OCI-LY7 (cell line): ENCODE measurements at regions not wholly inside any gene's neighbourhood (a gene's known extent, or its start where the extent isn't known, plus 50 kb on each side); places are given as distances from the start of the nearest gene placed in this dataset.
"Not testable (repeated sequence)": the region's sequence is repeated elsewhere in the genome, so short reads cannot be mapped to it uniquely, and the experiment has no call there.

Experiments
- BruUV-seq: library from RNA; stranded (reverse); fragments of 400-500 nt; replicated peaks from 2 replicates; lab custom pipeline; 2021; lab: Mats Ljungman, UMichigan
- CTCF ChIA-PET: fragments of 300-600 bp; sonication (Branson Sonifier 250); formaldehyde crosslinking; loops from one replicate; lab custom pipeline; 2022; ENCODE audit warnings: antibody characterized with exemption; ENCODE audit not compliant: unreplicated experiment; lab: Charles Lee
- POLR2A ChIA-PET: fragments of 300-600 bp; sonication (Branson Sonifier 250); formaldehyde crosslinking; loops from one replicate; lab custom pipeline; 2022; ENCODE audit warnings: antibody characterized with exemption; lab: Charles Lee
- DNase-seq: peaks from one replicate; pipeline ENCODE4 v3.0.0-alpha.2; 2015; ENCODE audit warnings: low spot score
- H2AFZ ChIP-seq: fragments of 200-600 bp; sonication (generic), shearing (Covaris generic); 2 replicates; pipeline ENCODE4 v1.6.1; 2014; ENCODE audit warnings: mild to moderate bottlenecking, antibody characterized with exemption, low read length, moderate library complexity
- H3K27ac ChIP-seq: fragments of 200-600 bp; sonication (generic); 2 replicates; pipeline ENCODE4 v1.5.1; 2014; ENCODE audit warnings: mixed run types, low read depth, mild to moderate bottlenecking, moderate library complexity, low read length, inconsistent platforms; ENCODE audit not compliant: poor library complexity, severe bottlenecking
- H3K36me3 ChIP-seq: fragments of 200-600 bp; sonication (generic); 2 replicates; pipeline ENCODE4 v1.6.1; 2014; ENCODE audit warnings: mild to moderate bottlenecking, antibody characterized with exemption, low read length, moderate library complexity, mixed read lengths; ENCODE audit not compliant: insufficient read depth
- H3K4me1 ChIP-seq: fragments of 200-600 bp; sonication (generic); 2 replicates; pipeline ENCODE4 v1.5.1; 2014; ENCODE audit warnings: mild to moderate bottlenecking, low read length; ENCODE audit not compliant: insufficient read depth, poor library complexity, severe bottlenecking
- H3K4me2 ChIP-seq: fragments of 200-600 bp; sonication (generic); 2 replicates; pipeline ENCODE4 v1.6.1; 2014; ENCODE audit warnings: mild to moderate bottlenecking, low read length
- H3K4me3 ChIP-seq: fragments of 200-600 bp; sonication (generic); 2 replicates; pipeline ENCODE4 v1.5.1; 2014; ENCODE audit warnings: mild to moderate bottlenecking, low read depth, low read length; ENCODE audit not compliant: poor library complexity, severe bottlenecking
- H3K79me2 ChIP-seq: fragments of 200-600 bp; sonication (generic); 2 replicates; pipeline ENCODE4 v1.6.1; 2016; ENCODE audit warnings: low read depth, mild to moderate bottlenecking, low read length, moderate library complexity, mixed read lengths; ENCODE audit not compliant: insufficient read depth
- H3K9me2 ChIP-seq: fragments of 200-600 bp; sonication (generic); 2 replicates; pipeline ENCODE4 v1.6.1; 2016; ENCODE audit warnings: mild to moderate bottlenecking, low read length, mixed read lengths; ENCODE audit not compliant: insufficient read depth
- H3K9me3 ChIP-seq: fragments of 200-600 bp; sonication (generic); 2 replicates; pipeline ENCODE4 v1.6.1; 2014; ENCODE audit warnings: mild to moderate bottlenecking, mixed run types, low read length, mixed read lengths
- H4K20me1 ChIP-seq: fragments of 200-600 bp; sonication (generic); 2 replicates; pipeline ENCODE4 v1.6.1; 2014; ENCODE audit warnings: mild to moderate bottlenecking, antibody characterized with exemption, low read length, moderate library complexity, mixed read lengths; ENCODE audit not compliant: insufficient read depth
- EZH2phosphoT487 ChIP-seq: fragments of 200-600 bp; sonication (generic); IDR thresholded peaks from 2 replicates; pipeline ENCODE4 v1.6.1; 2018; ENCODE audit warnings: low read depth, borderline replicate concordance, mild to moderate bottlenecking, mixed run types, antibody characterized with exemption, low read length, moderate library complexity, mixed read lengths
- intact Hi-C: fragments of 100-400 bp; cut with micrococcal nuclease; formaldehyde crosslinking; loops from one replicate; pipeline ENCODE4 v1.10.0; 2022; ENCODE audit not compliant: unreplicated experiment
- TF ChIP-seq, protein P1 (sequence below): fragments of 200-600 bp; sonication (generic); conservative IDR thresholded peaks from 2 replicates; pipeline ENCODE4 v1.5.1; 2014; ENCODE audit warnings: mild to moderate bottlenecking, antibody characterized with exemption, low read length, moderate library complexity, mixed read lengths

DNA sequence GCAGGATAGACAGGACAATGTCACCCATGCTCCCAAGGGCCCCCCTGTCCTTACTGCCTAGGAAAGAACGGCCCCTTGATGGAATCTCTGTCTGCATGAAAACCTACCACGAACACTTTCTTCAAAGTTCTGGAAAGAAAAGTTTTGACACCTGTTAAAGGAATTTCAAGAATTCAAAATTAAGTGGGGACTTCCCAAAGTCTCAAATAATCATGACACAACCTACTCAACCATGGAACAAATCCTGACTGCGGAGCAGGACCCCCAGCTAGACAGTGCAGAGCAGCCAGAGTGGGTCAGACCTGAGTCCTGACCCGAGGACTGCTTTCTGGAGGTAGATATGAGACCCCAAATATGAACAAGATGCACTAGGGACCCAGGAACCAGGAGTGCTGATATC lies 245.3 kb upstream of the NSMCE3 start:
- no peaks in the 10 kb centered on the region for H4K20me1 ChIP-seq
- ChIA-PET POLR2A (no interaction called here), CTCF (no interaction called here)
- no peak overlapping the region for H3K4me3 ChIP-seq
- no peak overlapping the region for H2AFZ ChIP-seq
- H3K27ac ChIP-seq, result no peak overlapping the region
- H3K4me2 ChIP-seq, result no peak overlapping the region
- H3K9me3 ChIP-seq, result no peaks in the 10 kb centered on the region
- no peaks in the 10 kb centered on the region for H3K36me3 ChIP-seq
- H3K4me1 ChIP-seq, result no peaks in the 10 kb centered on the region
- H3K9me2 ChIP-seq, result no peaks in the 10 kb centered on the region
- intact Hi-C loops, result no loop called here
- TF ChIP-seq, protein P1, sequence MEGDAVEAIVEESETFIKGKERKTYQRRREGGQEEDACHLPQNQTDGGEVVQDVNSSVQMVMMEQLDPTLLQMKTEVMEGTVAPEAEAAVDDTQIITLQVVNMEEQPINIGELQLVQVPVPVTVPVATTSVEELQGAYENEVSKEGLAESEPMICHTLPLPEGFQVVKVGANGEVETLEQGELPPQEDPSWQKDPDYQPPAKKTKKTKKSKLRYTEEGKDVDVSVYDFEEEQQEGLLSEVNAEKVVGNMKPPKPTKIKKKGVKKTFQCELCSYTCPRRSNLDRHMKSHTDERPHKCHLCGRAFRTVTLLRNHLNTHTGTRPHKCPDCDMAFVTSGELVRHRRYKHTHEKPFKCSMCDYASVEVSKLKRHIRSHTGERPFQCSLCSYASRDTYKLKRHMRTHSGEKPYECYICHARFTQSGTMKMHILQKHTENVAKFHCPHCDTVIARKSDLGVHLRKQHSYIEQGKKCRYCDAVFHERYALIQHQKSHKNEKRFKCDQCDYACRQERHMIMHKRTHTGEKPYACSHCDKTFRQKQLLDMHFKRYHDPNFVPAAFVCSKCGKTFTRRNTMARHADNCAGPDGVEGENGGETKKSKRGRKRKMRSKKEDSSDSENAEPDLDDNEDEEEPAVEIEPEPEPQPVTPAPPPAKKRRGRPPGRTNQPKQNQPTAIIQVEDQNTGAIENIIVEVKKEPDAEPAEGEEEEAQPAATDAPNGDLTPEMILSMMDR, result no peak
- no peak for TF ChIP-seq EZH2phosphoT487
- no TSS peak for BruUV-seq
- no peaks in the 10 kb centered on the region for H3K79me2 ChIP-seq
- no peak for DNase-seq

DNA sequence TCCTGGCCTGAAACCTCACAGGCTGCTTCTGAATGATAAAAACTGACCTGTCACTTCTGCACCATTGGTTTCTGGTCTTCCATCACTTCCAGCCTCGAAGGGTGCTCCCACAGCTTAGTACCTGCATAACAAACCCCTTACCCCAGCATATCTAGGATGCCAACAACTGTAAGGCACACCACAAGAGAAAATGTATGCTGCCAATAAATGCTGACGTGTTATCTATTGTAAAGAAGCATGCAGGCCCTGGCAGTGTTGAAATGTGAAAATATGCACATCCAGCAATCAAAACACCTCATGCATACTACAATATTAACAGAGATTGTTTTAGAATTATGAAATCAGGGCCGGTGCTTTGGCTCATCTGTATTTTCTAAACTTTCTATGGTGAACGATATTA lies 242.0 kb upstream of the NSMCE3 start:
- BruUV-seq, result no TSS peak
- no peak for DNase-seq
- POLR2A ChIA-PET, result no interaction called here
- no peaks in the 10 kb centered on the region for H3K79me2 ChIP-seq
- intact Hi-C loops, result no loop called here
- TF ChIP-seq EZH2phosphoT487, result no peak
- TF ChIP-seq, protein P1, result no peak
- H3K9me2 ChIP-seq, result no peaks in the 10 kb centered on the region
- H3K9me3 ChIP-seq, result no peaks in the 10 kb centered on the region
- no peaks in the 10 kb centered on the region for H3K4me1 ChIP-seq
- H3K36me3 ChIP-seq, result no peaks in the 10 kb centered on the region
- H4K20me1 ChIP-seq, result no peaks in the 10 kb centered on the region
- no peak overlapping the region for H3K4me3 ChIP-seq
- no peak overlapping the region for H3K4me2 ChIP-seq
- no peak overlapping the region for H2AFZ ChIP-seq
- CTCF ChIA-PET, result no interaction called here
- no peak overlapping the region for H3K27ac ChIP-seq

DNA sequence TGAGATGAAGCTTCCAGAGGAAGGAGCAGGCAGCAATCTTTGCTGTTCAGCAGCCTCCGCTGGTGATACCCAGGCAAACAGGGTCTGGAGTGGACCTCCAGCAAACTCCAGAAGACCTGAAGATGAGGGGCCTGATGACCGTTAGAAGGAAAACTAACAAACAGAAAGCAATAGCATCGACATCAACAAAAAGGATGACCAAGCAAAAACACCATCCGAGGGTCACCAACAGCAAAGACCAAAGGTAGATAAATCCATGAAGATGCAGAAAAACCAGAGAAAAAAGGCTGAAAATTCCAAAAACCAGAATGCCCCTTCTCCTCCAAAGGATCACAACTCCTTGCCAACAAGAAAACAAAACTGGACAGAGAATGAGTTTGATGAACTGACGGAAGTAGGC lies 235.9 kb upstream of the NSMCE3 start:
- BruUV-seq, H4K20me1 ChIP-seq, POLR2A ChIA-PET, H3K4me2 ChIP-seq, H3K9me2 ChIP-seq, CTCF ChIA-PET, H3K36me3 ChIP-seq, H3K27ac ChIP-seq, H3K4me3 ChIP-seq, intact Hi-C loops, H2AFZ ChIP-seq, H3K4me1 ChIP-seq, H3K79me2 ChIP-seq, H3K9me3 ChIP-seq, DNase-seq: not testable (repeated sequence)
